Fibroblast of skin of right quadriceps (primary cell): ENCODE measurements at regions not wholly inside any gene's neighbourhood (a gene's known extent, or its start where the extent isn't known, plus 50 kb on each side); places are given as distances from the start of the nearest gene placed in this dataset.
"Not testable (repeated sequence)": the region's sequence is repeated elsewhere in the genome, so short reads cannot be mapped to it uniquely, and the experiment has no call there.

Experiments
- DNase-seq: peaks from one replicate; pipeline ENCODE4 v3.0.0-alpha.2; 2013

DNA sequence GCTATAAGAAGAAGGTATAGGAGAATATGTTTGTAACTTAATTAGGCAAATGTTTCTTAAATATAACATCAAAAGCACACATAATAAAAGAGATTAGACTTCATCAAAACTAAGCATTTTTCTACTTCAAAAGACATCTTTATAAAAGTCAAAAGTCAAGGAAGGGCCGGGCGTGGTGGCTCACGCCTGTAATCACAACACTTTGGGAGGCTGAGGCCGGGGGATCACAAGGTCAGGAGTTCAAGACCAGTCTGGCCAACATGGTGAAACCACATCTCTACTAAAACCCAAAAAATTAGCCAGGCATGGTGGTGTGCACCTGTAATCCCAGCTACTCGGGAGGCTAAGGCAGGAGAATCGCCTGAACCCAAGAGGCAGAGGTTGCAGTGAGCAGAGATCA is 951.0 kb upstream of the C9orf72 start:
- DNase-seq = not testable (repeated sequence)

DNA sequence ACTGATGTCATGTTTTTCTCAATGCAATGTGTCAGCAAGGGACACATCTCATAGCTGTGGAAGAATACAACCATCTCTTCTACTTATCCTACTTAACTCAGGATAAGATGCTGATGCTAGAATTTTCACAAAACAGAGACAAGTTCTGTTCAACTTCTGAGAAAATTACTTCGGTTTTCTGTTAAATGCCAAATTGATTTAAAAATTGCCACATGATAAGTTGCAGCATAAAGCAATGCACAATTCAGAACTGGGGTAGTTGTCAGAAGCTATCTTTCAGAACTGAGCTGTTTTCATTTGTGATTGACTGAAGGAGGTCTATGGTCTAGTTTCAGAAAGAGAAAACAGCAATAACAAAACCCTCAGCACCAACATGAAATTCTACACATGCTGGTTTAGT is 954.8 kb upstream of the C9orf72 start:
- no peak for DNase-seq

DNA sequence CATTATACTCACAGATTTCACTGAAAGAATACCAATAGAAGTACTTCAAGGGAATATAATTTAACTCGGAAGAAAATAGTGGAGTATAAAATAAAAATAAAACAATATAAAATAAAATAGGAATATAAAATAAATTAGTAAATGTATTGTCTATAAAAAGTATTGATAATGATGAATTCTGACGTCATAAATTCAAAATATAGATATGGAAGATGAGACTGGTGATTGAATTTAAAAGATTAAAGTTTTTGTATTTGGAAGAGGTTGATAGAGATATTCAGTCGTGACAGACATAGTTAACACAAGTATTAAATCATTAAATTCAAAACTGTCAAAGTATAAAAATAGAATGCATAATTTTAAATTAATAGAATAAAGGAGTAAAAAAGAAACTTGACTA is 964.9 kb upstream of the C9orf72 start:
- DNase-seq = no peak

GRCh38 chr9:28539434-28540070 is 966.3 kb upstream of the C9orf72 start:
- no peak for DNase-seq

DNA sequence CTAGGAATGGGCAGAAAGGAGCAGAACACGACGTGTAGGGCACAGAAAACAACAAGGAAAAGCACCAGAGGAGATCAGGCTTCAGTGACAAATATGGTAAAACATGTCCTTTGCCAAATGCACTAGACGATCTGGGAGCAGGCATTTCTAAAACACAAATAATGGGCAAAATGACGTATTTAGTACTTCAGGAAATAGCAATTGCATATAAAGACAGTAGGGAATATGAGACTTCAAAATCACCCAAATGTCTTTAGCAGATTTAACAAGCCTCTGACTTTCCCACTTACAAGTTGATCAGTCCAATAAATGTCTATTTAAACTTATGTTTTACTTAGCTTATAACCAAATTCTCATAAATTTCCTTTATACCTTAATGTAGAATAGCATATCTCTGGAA is 969.6 kb upstream of the C9orf72 start:
- DNase-seq = no peak

DNA sequence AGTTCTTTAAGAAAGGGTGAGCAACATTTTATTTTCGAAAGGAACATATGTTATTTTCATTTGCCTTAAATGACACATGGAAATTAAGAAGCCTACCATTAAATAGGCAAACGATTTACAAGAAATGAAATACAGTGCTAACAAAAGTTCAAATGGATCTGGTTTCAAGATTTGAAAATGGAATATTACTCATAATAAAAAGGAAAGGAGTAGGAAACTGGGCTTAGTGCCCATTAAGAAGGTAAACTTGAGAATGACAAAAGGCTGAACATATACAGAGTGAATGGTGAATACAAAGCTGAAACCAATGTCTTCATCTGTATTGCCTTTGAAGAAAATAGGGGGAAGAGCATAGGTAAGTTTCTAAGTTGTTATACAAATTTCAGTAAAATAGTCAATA is 974.2 kb upstream of the C9orf72 start:
- no peak for DNase-seq

GRCh38 chr9:28563291-28563934 is 990.1 kb upstream of the C9orf72 start:
- no peak for DNase-seq

- DNase-seq = no peak
Observed at GRCh38 chr9:28583832-28584231, 1010.6 kb upstream of the C9orf72 start.

GRCh38 chr9:28584542-28584941 is 1011.3 kb upstream of the C9orf72 start:
- DNase-seq = no peak

DNA sequence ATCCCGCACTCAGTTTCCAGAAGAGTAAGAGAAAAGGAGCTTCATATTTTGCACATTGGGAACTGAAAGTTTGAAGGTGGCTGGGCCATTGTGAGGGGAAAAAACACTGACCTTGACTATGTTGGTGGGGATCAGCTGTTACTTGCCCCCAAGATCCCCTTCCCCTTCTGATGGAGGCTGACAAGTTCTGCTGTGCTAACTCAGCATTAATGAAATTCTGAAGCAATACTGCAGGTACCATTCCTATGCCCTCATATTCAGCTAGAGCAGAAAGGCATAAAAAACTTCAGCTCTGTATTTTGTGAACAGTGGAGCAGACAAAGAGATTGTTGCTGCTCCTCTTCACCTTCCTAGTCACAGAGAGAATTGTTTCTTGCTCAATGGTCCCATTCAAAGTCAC is 1013.8 kb upstream of the C9orf72 start:
- no peak for DNase-seq

DNA sequence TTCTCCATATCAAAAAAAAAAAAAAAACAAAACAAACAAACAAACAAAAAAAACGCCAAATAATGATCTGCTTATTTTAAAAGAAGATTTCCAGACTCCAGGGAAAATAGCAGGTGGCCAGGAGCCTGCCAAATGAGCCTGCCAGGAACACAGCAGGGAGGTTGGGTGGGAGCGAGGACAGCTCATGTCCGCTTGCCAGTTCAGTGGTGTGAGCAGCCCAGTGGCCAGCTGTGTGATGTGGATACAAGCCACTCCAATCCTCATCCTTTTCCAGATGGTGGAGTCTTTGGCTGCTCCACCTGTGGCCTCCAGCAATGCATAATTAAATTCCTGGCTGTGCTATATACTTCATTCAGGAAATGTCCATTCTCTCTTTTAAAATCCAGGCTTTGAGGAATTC is 1025.1 kb upstream of the C9orf72 start:
- DNase-seq = no peak

- no peak for DNase-seq
Observed at GRCh38 chr9:28600226-28600625, 1026.9 kb upstream of the C9orf72 start.

GRCh38 chr9:28607843-28608242 is 1034.6 kb upstream of the C9orf72 start:
- DNase-seq = no peak

DNA sequence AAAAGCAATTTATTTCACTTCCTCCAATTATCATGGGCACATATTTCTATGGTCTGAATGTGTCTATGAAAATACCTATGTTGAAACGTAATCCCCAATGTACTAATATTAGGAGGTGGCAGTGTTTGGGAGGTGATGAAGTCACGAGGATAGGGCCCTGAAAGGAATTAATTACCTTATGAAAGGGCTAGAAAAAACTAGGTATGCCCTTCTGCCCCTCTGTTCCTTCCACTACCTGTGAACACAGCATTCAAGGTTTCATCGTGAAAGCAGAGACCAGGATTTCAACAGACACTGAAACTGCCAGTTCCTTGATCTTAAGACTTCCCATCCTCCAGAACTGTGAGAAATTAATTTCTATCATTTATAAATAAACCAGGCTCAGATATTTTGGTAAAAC is 1037.1 kb upstream of the C9orf72 start:
- DNase-seq = no peak

- DNase-seq = no peak
Observed at GRCh38 chr9:28616310-28616709, 1043.0 kb upstream of the C9orf72 start.

GRCh38 chr9:28620011-28620410 is 1046.7 kb upstream of the C9orf72 start:
- no peak for DNase-seq

DNA sequence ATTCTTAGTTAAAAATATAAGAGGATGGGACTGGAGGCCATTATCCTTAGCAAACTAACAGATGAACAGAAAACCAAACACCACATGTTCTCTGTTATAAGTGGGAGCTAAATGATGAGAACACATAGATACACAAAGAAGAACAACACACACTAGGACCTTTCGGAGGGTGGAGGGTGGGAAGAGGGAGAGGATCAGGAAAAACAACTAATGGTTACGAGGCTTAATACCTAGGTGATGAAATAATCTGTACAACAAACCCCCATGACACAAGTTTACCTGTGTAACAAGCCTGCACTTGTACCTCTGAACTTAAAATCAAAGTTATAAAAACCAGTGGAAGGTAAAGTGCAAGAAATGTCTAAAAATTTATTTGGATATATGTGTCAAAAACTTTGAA is 1047.4 kb upstream of the C9orf72 start:
- no peak for DNase-seq

DNA sequence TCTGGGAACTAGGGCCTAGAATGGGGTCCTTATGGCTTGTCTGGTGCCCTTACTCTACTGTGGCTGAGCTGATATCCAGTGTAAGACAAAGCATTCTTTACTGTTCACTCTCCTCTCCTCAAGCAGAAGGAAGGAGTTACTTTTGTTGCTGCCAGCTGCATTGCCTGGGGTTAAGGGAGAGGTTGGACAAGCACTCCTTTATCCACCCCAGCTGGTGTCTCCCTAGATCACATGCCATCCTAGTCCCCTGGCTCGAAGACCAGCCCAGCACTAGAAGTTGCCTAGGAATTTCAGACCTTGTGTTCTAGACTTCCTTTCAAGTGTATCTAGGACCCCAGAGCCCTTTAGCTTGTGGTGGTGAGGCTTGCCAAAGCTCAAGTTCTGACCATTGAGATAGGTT is 1051.5 kb upstream of the C9orf72 start:
- DNase-seq = no peak

GRCh38 chr9:28628031-28628430 is 1054.8 kb upstream of the C9orf72 start:
- DNase-seq = no peak

- DNase-seq = no peak
Observed at GRCh38 chr9:28648723-28649122, 1075.4 kb upstream of the C9orf72 start.

GRCh38 chr9:28650327-28650726 is 1077.0 kb upstream of the C9orf72 start:
- no peak for DNase-seq

GRCh38 chr9:28651050-28651722 is 1077.9 kb upstream of the C9orf72 start:
- no peak for DNase-seq

DNA sequence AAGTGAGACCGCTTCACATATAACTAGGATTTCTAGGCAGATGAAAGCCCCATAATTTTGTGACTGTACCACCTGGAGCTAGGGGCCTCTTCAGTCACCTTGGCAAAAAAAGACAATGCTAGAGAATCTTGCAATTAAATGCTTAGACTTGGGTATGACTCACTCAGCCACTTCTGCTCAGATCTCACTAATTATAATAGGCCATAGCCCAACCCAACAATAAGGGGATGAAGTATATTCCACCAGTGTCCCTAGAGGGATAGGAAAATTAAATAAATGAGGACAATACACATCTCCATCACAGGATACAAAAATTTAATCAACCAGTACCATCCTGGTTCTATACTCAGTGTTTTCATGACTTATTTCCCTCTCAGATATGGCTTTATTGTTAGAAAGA is 1079.9 kb upstream of the C9orf72 start:
- no peak for DNase-seq

DNA sequence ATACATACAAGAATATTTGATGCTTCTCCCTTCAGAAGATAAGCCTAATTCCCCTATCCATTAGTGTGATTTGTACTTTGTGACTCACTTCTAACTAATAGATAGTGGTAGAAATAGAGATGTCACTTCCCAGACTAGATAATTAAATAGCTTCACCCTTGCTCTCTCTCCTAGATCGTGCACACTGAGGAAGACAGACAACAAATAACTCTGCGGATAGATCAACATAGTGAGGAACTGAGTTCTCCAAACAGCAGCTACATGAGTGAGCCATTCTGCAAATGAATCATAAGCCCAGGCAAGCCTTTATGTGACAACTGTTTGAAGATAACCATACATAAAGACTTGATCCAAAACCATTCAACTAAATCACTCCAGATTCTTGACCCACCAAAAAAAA is 1083.4 kb upstream of the C9orf72 start:
- no peak for DNase-seq

GRCh38 chr9:28661853-28662252 is 1088.6 kb upstream of the C9orf72 start:
- DNase-seq = no peak
